Ovary (tissue), 3 donors: ENCODE measurements at regions not wholly inside any gene's neighbourhood (a gene's known extent, or its start where the extent isn't known, plus 50 kb on each side); places are given as distances from the start of the nearest gene placed in this dataset.

Experiments used
- CTCF ChIP-seq, 3 donors: fragments of 450-650 bp in 2 of 3; fragments of 200-600 bp in 1 of 3; IDR thresholded peaks; one replicate each; pipeline versions ENCODE4 v1.5.1 to v1.8.0; 2016 to 2022; ENCODE audit warnings: antibody characterized with exemption in 3 of 3, mild to moderate bottlenecking in 1 of 3
- POLR2A ChIP-seq: fragments of 450-650 bp; IDR thresholded peaks from one replicate; pipeline ENCODE4 v1.6.1; 2017; ENCODE audit warnings: antibody characterized with exemption, mild to moderate bottlenecking, moderate library complexity
- donor health status: DM: no; HTN: no; CAD: no.

GRCh38 chr10:62935022-62935421, 118.9 kb upstream of the EGR2 start:
- TF ChIP-seq CTCF (IDR thresholded peaks at IDR 0.05), result no peak
- no peak for TF ChIP-seq POLR2A
